Lung (tissue), 11 donors: ENCODE measurements at regions not wholly inside any gene's neighbourhood (a gene's known extent, or its start where the extent isn't known, plus 50 kb on each side); places are given as distances from the start of the nearest gene placed in this dataset.

ENCODE experiments used
- ATAC-seq: fragments of 200-7000 bp; cut with Tn5 transposase; one replicate; pipeline ENCODE4 v1.9.1; 2020; ENCODE audit warnings: moderate number of reproducible peaks; ENCODE audit not compliant: insufficient read depth, low FRiP score
- DNase-seq, 3 donors: peaks; one replicate each; pipeline ENCODE4 v3.0.0-alpha.2; 2013 to 2017
- H3K27ac ChIP-seq, 2 donors: one replicate each; pipeline ENCODE4 v1.5.1; 2013; ENCODE audit warnings: mild to moderate bottlenecking in 2 of 2, moderate library complexity in 2 of 2, control low read depth in 1 of 2, inconsistent platforms in 1 of 2, low read depth in 1 of 2, low read length in 1 of 2
- H3K27me3 ChIP-seq, 3 donors: one replicate each; pipeline ENCODE4 v1.5.1; 2013; ENCODE audit warnings: low read length in 2 of 3; ENCODE audit not compliant: control insufficient read depth in 3 of 3, insufficient read depth in 3 of 3
- H3K36me3 ChIP-seq, 4 donors: one replicate each; pipeline ENCODE4 v1.5.1; 2013; ENCODE audit warnings: low read length in 4 of 4, mild to moderate bottlenecking in 1 of 4, moderate library complexity in 1 of 4; ENCODE audit not compliant: control insufficient read depth in 4 of 4, insufficient read depth in 4 of 4
- H3K4me1 ChIP-seq, 5 donors: one replicate each; pipeline ENCODE4 v1.5.1; 2013; ENCODE audit warnings: low read length in 5 of 5, mild to moderate bottlenecking in 2 of 5, moderate library complexity in 1 of 5; ENCODE audit not compliant: control insufficient read depth in 5 of 5, insufficient read depth in 5 of 5
- H3K4me3 ChIP-seq: one replicate; pipeline ENCODE4 v1.5.1; 2013; ENCODE audit warnings: mild to moderate bottlenecking, control low read depth, moderate library complexity
- H3K9ac ChIP-seq, 2 donors: one replicate each; pipeline ENCODE4 v1.5.1; 2013; ENCODE audit warnings: low read length in 2 of 2, control low read depth in 1 of 2; ENCODE audit not compliant: insufficient read depth in 1 of 2
- H3K9me3 ChIP-seq, 4 donors: one replicate each; pipeline ENCODE4 v1.5.1; 2013; ENCODE audit warnings: low read length in 3 of 4, mild to moderate bottlenecking in 1 of 4, moderate library complexity in 1 of 4; ENCODE audit not compliant: control insufficient read depth in 4 of 4, insufficient read depth in 3 of 4
- CTCF ChIP-seq: IDR thresholded peaks from 2 replicates; pipeline ENCODE4 v1.5.1; 2012; ENCODE audit warnings: mild to moderate bottlenecking; ENCODE audit errors: control extremely low read depth, extremely low read depth
- WGBS, 2 donors: extraction: QIAGEN DNeasy Blood & Tissue Kit; methylation state at CpG; one replicate each; pipeline ENCODE4 v1.1.7; 2013; 5-methylcytosine and 5-hydroxymethylcytosine counted together
- donor health status: control.
- donor health status: control.
- donor health status: Bipolar disorder and iron deficiency.
- donor health status: healthy.
- donor health status: DM: yes; HTN: yes; CAD: no.

- DNase-seq = no peak
- WGBS, 2 donors = 67 to 85% methylated on average over 8 to 9 of the region's 9 CpGs
- Histone ChIP-seq H3K4me1 (no peaks in the 10 kb centered on the region), H3K4me3 (no peak overlapping the region), H3K27ac (no peak overlapping the region), H3K9me3 (peaks cover 0 to 4% (median 0%) of the 10 kb centered on the region in 4 donors), H3K9ac (no peak overlapping the region), H3K36me3 (no peaks in the 10 kb centered on the region), H3K27me3 (no peaks in the 10 kb centered on the region)
- no peak for ATAC-seq
- TF ChIP-seq CTCF = no peak
These were observed 534.9 kb upstream of the FMR1 start for GRCh38 chrX:147376601-147377422.

- no peaks in the 10 kb centered on the region for H3K9me3 ChIP-seq
- DNase-seq (no peak), ATAC-seq (no peak)
- H3K9ac ChIP-seq = no peak overlapping the region
- no peaks in the 10 kb centered on the region for H3K36me3 ChIP-seq
- no peak overlapping the region for H3K27ac ChIP-seq
- no peak overlapping the region for H3K4me3 ChIP-seq
- WGBS, 2 donors = 50 to 76% methylated on average over 2 of the region's 2 CpGs
- no peak for TF ChIP-seq CTCF
- no peaks in the 10 kb centered on the region for H3K27me3 ChIP-seq
- no peaks in the 10 kb centered on the region for H3K4me1 ChIP-seq
These were observed 546.8 kb upstream of the FMR1 start for GRCh38 chrX:147364896-147365295.

GRCh38 chrX:147351644-147352043 lies 537.1 kb upstream of the CXorf51A start:
- TF ChIP-seq CTCF = no peak
- H3K9me3 ChIP-seq = peaks cover 0 to 2% (median 0%) of the 10 kb centered on the region in 4 donors
- no peaks in the 10 kb centered on the region for H3K27me3 ChIP-seq
- 72 to 89% methylated on average over 3 of the region's 3 CpGs for WGBS, 2 donors
- H3K27ac ChIP-seq = no peak overlapping the region
- H3K4me1 ChIP-seq = no peaks in the 10 kb centered on the region
- H3K36me3 ChIP-seq = no peaks in the 10 kb centered on the region
- H3K9ac ChIP-seq = no peak overlapping the region
- DNase-seq (no peak), ATAC-seq (no peak)
- no peak overlapping the region for H3K4me3 ChIP-seq
